ENCODE measurements at regions not wholly inside any gene's neighbourhood (a gene's known extent, or its start where the extent isn't known, plus 50 kb on each side); places are given as distances from the start of the nearest gene placed in this dataset.

GRCh38 chr1:55420026-55420425, 204.9 kb upstream of the USP24 start:
- Mint-ChIP-seq H3K27ac (ENCODE audit: unreplicated experiment) (no peak overlapping the region), H3K27me3 (ENCODE audit: low read depth) (no peaks in the 10 kb centered on the region), H3K9me3 (ENCODE audit: low read depth) (peaks cover 11% of the 10 kb centered on the region), H3K36me3 (ENCODE audit: low read depth) (no peaks in the 10 kb centered on the region), H3K4me3 (ENCODE audit: unreplicated experiment) (no peak overlapping the region), H3K4me1 (ENCODE audit: low read depth) (no peaks in the 10 kb centered on the region)
- DNase-seq (ENCODE audit: low spot score): no peak
- TF ChIP-seq, protein P1, sequence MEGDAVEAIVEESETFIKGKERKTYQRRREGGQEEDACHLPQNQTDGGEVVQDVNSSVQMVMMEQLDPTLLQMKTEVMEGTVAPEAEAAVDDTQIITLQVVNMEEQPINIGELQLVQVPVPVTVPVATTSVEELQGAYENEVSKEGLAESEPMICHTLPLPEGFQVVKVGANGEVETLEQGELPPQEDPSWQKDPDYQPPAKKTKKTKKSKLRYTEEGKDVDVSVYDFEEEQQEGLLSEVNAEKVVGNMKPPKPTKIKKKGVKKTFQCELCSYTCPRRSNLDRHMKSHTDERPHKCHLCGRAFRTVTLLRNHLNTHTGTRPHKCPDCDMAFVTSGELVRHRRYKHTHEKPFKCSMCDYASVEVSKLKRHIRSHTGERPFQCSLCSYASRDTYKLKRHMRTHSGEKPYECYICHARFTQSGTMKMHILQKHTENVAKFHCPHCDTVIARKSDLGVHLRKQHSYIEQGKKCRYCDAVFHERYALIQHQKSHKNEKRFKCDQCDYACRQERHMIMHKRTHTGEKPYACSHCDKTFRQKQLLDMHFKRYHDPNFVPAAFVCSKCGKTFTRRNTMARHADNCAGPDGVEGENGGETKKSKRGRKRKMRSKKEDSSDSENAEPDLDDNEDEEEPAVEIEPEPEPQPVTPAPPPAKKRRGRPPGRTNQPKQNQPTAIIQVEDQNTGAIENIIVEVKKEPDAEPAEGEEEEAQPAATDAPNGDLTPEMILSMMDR (IDR thresholded peaks at IDR 0.05): no peak

GRCh38 chr1:55418208-55419000, 203.2 kb upstream of the USP24 start:
- peaks cover 14% of the 10 kb centered on the region for H3K9me3 Mint-ChIP-seq (ENCODE audit: low read depth)
- DNase-seq (ENCODE audit: low spot score): no peak
- peaks cover 2% of the 10 kb centered on the region for H3K36me3 Mint-ChIP-seq (ENCODE audit: low read depth)
- no peak overlapping the region for H3K4me3 Mint-ChIP-seq (ENCODE audit: unreplicated experiment)
- no peaks in the 10 kb centered on the region for H3K27me3 Mint-ChIP-seq (ENCODE audit: low read depth)
- H3K4me1 Mint-ChIP-seq (ENCODE audit: low read depth): no peaks in the 10 kb centered on the region
- H3K27ac Mint-ChIP-seq (ENCODE audit: unreplicated experiment): no peak overlapping the region
- TF ChIP-seq, protein P1 (IDR thresholded peaks at IDR 0.05): no peak

DNA sequence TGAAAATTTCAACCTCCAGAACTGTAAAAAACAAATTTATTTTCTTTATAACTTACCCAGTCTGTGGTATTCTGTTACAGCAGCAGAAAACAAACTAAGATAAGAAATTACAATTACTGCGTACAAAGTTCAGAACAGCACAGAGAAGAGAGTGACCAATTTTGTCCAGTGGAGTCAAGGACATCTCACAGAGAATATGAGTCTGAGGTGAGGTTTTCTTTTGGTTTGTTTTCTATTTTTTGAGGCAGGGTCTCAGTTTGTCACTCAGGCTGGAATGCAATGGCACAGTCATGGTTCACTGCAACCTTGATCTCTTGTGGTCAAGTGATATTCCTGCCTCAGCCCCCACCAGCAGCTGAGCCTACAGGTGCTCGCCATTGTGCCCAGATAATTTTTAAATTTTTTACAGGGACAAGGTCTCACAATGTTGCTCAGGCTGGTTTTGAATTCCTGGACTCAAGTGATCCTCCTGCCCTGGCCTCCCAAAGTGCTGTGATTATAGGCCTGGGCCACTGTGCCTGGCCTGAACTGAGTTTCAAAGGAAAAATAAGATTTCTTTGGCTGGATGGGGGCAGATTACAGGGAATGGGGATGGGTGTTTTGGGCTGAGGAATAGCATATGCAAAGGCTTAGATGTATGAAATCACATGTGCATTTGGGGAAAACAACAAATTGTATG, 201.1 kb upstream of the USP24 start:
- Mint-ChIP-seq H3K27me3 (ENCODE audit: low read depth) (no peaks in the 10 kb centered on the region), H3K27ac (ENCODE audit: unreplicated experiment) (no peak overlapping the region), H3K4me1 (ENCODE audit: low read depth) (no peaks in the 10 kb centered on the region), H3K36me3 (ENCODE audit: low read depth) (peaks cover 7% of the 10 kb centered on the region), H3K4me3 (ENCODE audit: unreplicated experiment) (no peak overlapping the region), H3K9me3 (ENCODE audit: low read depth) (peaks cover 23% of the 10 kb centered on the region)
- no peak for DNase-seq (ENCODE audit: low spot score)
- TF ChIP-seq, protein P1 (IDR thresholded peaks at IDR 0.05): no peak

DNA sequence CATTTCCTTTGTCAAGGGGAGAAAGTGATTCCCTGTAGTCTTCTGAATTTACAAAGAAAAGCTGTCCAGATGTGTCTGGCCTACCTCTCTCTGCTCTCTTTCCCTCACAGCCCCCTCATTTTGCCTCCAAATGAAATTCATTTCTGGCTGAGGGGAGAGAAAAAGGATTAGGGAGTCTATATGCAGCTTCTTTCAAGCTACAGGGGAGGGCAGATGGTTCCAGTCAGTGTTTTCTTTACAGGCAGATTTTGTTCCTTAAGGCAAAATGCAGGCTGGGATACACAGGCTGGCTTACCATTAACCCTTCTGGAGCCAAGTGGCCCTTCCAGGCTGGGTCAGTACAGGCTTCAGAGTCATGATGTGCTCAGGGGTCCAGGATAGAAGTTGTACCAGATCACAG, 198.1 kb upstream of the USP24 start:
- Mint-ChIP-seq H3K27ac (ENCODE audit: unreplicated experiment) (no peak overlapping the region), H3K4me1 (ENCODE audit: low read depth) (no peaks in the 10 kb centered on the region), H3K27me3 (ENCODE audit: low read depth) (no peaks in the 10 kb centered on the region), H3K9me3 (ENCODE audit: low read depth) (peaks cover 27% of the 10 kb centered on the region), H3K36me3 (ENCODE audit: low read depth) (peaks cover 9% of the 10 kb centered on the region), H3K4me3 (ENCODE audit: unreplicated experiment) (no peak overlapping the region)
- TF ChIP-seq, protein P1 (IDR thresholded peaks at IDR 0.05): no peak
- no peak for DNase-seq (ENCODE audit: low spot score)

- peaks cover 27% of the 10 kb centered on the region for H3K9me3 Mint-ChIP-seq (ENCODE audit: low read depth)
- no peak for DNase-seq (ENCODE audit: low spot score)
- TF ChIP-seq, protein P1 (IDR thresholded peaks at IDR 0.05): no peak
- H3K4me1 Mint-ChIP-seq (ENCODE audit: low read depth): no peaks in the 10 kb centered on the region
- H3K4me3 Mint-ChIP-seq (ENCODE audit: unreplicated experiment): no peak overlapping the region
- H3K27me3 Mint-ChIP-seq (ENCODE audit: low read depth): no peaks in the 10 kb centered on the region
- H3K27ac Mint-ChIP-seq (ENCODE audit: unreplicated experiment): no peak overlapping the region
- H3K36me3 Mint-ChIP-seq (ENCODE audit: low read depth): peaks cover 9% of the 10 kb centered on the region
Observed at GRCh38 chr1:55412060-55412459, 196.9 kb upstream of the USP24 start.

Data from chondrocyte (in vitro differentiated cells).